Endodermal cell (in vitro differentiated cells): ENCODE measurements at regions not wholly inside any gene's neighbourhood (a gene's known extent, or its start where the extent isn't known, plus 50 kb on each side); places are given as distances from the start of the nearest gene placed in this dataset.
"Not testable (repeated sequence)": the region's sequence is repeated elsewhere in the genome, so short reads cannot be mapped to it uniquely, and the experiment has no call there.

Experiments
- DNase-seq: peaks from one replicate; pipeline ENCODE4 v3.0.0-alpha.2; 2017
- H3K27ac ChIP-seq: 2 replicates; pipeline ENCODE4 v1.5.1; 2013; ENCODE audit warnings: mild to moderate bottlenecking, low read depth, low read length, moderate library complexity
- H3K27me3 ChIP-seq: 2 replicates; pipeline ENCODE4 v1.6.1; 2013; ENCODE audit warnings: mild to moderate bottlenecking, low read length, moderate library complexity; ENCODE audit not compliant: insufficient read depth, control insufficient read depth, poor library complexity, severe bottlenecking
- H3K36me3 ChIP-seq: 2 replicates; pipeline ENCODE4 v1.7.0; 2013; ENCODE audit warnings: mild to moderate bottlenecking, low read length, moderate library complexity; ENCODE audit not compliant: control insufficient read depth, insufficient read depth
- H3K4me1 ChIP-seq: one replicate; pipeline ENCODE4 v1.7.0; 2013; ENCODE audit warnings: low read length; ENCODE audit not compliant: control insufficient read depth, insufficient read depth
- H3K4me3 ChIP-seq: 2 replicates; pipeline ENCODE4 v1.5.1; 2013; ENCODE audit warnings: mild to moderate bottlenecking, low read length, moderate library complexity
- H3K9ac ChIP-seq: 2 replicates; pipeline ENCODE4 v1.6.1; 2013; ENCODE audit warnings: mild to moderate bottlenecking, low read length, moderate library complexity; ENCODE audit not compliant: poor library complexity, severe bottlenecking; ENCODE audit errors: extremely low read depth
- H3K9me3 ChIP-seq: 2 replicates; pipeline ENCODE4 v1.6.1; 2013; ENCODE audit warnings: mild to moderate bottlenecking, low read length, moderate library complexity; ENCODE audit not compliant: control insufficient read depth
- H3K27ac Mint-ChIP-seq: 2 replicates; pipeline ENCODE4 v1.8.0; 2020; ENCODE audit warnings: mixed read lengths
- H3K27me3 Mint-ChIP-seq: 2 replicates; pipeline ENCODE4 v1.8.0; 2021; ENCODE audit warnings: mild to moderate bottlenecking, mixed read lengths; ENCODE audit not compliant: insufficient read depth
- H3K36me3 Mint-ChIP-seq: 2 replicates; pipeline ENCODE4 v1.8.0; 2020; ENCODE audit warnings: low read depth, mixed read lengths
- H3K4me1 Mint-ChIP-seq: 2 replicates; pipeline ENCODE4 v1.8.0; 2020; ENCODE audit warnings: mixed read lengths
- H3K4me3 Mint-ChIP-seq: 2 replicates; pipeline ENCODE4 v1.8.0; 2020; ENCODE audit warnings: mild to moderate bottlenecking, moderate library complexity, mixed read lengths
- H3K9me3 Mint-ChIP-seq: 2 replicates; pipeline ENCODE4 v1.8.0; 2020; ENCODE audit warnings: mild to moderate bottlenecking, mixed read lengths
- WGBS, 2 experiments: methylation state at CpG; one replicate each; pipeline versions ENCODE4 v1.1.5 to v1.1.7; 2013; ENCODE audit warnings: missing lambda C conversion rate in 2 of 2, mixed read lengths in 1 of 2; ENCODE audit not compliant: insufficient coverage in 1 of 2, insufficient read length in 1 of 2; 5-methylcytosine and 5-hydroxymethylcytosine counted together
- TF ChIP-seq, protein P1 (sequence below): fragments of 200-600 bp; sonication (generic); conservative IDR thresholded peaks from 2 replicates; pipeline ENCODE4 v1.5.0; 2021; ENCODE audit warnings: antibody characterized with exemption, mild to moderate bottlenecking

DNA sequence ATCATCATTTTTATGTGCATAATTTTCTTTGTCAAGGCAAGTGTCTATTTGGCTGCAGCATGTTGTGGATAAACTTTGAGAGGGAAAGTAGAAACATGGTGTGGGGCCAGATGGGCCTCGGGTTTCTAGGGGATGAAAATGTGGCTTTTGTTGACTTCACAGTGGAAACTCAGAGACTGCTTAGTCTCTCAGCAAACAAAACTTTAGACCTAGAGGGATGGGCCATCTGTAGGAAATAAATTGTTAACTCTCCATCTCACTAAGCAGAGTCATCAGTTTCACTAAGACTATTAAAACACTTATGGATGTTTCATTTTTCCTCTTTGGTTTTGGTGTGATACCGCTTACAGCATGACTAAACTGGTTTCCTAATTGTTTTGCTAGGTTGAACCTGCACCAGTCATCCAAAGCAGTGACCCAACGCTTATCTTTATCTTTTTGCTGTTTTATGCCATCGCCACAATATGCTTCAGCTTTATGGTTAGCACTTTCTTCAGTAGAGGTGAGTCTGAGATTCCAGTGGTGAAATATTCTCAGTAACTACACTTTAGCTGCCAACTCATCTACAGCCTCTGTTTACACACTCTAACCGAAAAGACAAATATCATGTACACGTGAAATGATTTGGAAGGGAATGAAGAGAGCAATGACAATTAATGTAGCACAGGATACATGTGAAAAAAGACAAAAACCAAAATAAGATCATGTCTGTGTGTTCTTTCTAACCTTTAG, 60.6 kb upstream of the CRYM start:
- Histone ChIP-seq H3K9ac (no peak overlapping the region), H3K4me3 (no peak overlapping the region), H3K27ac (no peak overlapping the region), H3K4me1 (no peaks in the 10 kb centered on the region), H3K9me3 (peaks cover 8% of the 10 kb centered on the region), H3K36me3 (no peaks in the 10 kb centered on the region), H3K27me3 (no peaks in the 10 kb centered on the region)
- H3K36me3 Mint-ChIP-seq, result no peaks in the 10 kb centered on the region
- no peak for DNase-seq
- H3K27ac Mint-ChIP-seq, result no peak overlapping the region
- H3K9me3 Mint-ChIP-seq, result peaks cover 22% of the 10 kb centered on the region
- H3K27me3 Mint-ChIP-seq, result peaks cover 3% of the 10 kb centered on the region
- TF ChIP-seq, protein P1, sequence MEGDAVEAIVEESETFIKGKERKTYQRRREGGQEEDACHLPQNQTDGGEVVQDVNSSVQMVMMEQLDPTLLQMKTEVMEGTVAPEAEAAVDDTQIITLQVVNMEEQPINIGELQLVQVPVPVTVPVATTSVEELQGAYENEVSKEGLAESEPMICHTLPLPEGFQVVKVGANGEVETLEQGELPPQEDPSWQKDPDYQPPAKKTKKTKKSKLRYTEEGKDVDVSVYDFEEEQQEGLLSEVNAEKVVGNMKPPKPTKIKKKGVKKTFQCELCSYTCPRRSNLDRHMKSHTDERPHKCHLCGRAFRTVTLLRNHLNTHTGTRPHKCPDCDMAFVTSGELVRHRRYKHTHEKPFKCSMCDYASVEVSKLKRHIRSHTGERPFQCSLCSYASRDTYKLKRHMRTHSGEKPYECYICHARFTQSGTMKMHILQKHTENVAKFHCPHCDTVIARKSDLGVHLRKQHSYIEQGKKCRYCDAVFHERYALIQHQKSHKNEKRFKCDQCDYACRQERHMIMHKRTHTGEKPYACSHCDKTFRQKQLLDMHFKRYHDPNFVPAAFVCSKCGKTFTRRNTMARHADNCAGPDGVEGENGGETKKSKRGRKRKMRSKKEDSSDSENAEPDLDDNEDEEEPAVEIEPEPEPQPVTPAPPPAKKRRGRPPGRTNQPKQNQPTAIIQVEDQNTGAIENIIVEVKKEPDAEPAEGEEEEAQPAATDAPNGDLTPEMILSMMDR, result no peak
- H3K4me1 Mint-ChIP-seq, result no peaks in the 10 kb centered on the region
- no peak overlapping the region for H3K4me3 Mint-ChIP-seq
- 93 to 95% methylated on average over 3 to 6 of the region's 6 CpGs for WGBS, 2 experiments

DNA sequence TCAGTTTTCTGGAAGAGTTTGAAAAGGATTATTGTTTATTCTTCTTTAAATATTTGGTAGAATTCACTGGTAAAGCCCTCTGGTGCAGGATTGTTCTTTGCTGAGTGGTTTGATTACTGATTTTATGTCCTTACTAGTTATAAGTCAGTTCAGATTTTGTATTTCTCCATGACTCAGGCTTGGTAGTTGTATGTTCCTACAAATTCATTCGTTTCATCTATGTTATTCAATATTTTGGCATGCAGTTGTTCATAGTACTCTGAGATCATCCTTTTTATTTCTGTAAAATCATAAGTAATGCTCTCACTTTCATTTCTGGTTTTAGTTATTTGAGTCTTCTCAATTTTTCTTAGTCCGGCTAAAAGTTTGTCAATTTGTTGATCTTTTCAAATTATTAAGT, 58.1 kb upstream of the CRYM start:
- Histone ChIP-seq H3K4me1 (no peaks in the 10 kb centered on the region), H3K27ac (no peak overlapping the region), H3K36me3 (no peaks in the 10 kb centered on the region), H3K9me3 (peaks cover 8% of the 10 kb centered on the region), H3K9ac (no peak overlapping the region), H3K4me3 (no peak overlapping the region), H3K27me3 (no peaks in the 10 kb centered on the region)
- Mint-ChIP-seq H3K27me3 (peaks cover 13% of the 10 kb centered on the region), H3K4me1 (peaks cover under 1% of the 10 kb centered on the region), H3K4me3 (no peak overlapping the region), H3K36me3 (no peaks in the 10 kb centered on the region), H3K9me3 (peaks cover 22% of the 10 kb centered on the region), H3K27ac (no peak overlapping the region)
- no peak for DNase-seq
- TF ChIP-seq, protein P1, result no peak
- WGBS, 2 experiments, result 83 to 88% methylated on average over 1 of the region's 2 CpGs

DNA sequence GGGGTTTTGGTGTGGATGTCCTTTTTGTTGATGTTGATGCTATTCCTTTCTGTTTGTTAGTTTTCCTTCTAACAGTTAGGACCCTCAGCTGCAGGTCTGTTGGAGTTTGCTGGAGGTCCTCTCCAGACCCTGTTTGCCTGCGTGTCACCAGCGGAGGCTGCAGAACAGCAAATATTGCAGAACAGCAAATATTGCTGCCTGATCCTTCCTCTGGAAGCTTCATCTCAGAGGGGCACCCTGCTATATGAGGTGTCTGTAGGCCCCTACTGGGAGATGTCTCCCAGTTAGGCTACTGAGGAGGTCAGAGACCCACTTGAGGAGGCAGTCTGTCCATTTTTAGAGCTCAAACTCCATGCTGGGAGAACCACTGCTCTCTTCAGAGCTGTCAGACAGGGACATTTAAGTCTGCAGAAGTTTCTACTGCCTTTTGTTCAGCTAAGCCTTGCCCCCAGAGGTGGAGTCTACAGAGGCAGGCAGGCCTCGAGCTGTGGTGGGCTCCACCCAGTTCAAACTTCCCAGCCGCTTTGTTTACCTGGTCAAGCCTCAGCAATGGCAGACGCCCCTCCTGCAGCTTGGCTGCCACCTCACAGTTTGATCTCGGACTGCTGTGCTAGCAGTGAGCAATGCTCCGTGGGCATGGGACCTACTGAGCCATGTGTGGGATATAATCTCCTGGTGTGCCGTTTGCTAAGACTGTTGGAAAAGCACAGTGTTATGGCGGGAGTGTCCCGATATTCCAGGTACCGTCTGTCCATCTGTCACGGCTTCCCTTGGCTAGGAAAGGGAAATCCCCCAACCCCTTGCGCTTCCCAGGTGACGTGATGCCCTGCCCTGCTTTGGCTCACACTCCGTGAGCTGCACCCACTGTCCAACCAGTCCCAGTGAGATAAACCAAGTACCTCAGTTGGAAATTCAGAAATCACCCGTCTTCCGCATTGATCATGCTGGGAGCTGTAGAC, 56.4 kb upstream of the CRYM start:
- H3K9ac ChIP-seq, H3K4me1 Mint-ChIP-seq, H3K36me3 ChIP-seq, DNase-seq, H3K27ac Mint-ChIP-seq, H3K4me1 ChIP-seq, H3K36me3 Mint-ChIP-seq, H3K4me3 ChIP-seq, H3K4me3 Mint-ChIP-seq, H3K27ac ChIP-seq, H3K27me3 ChIP-seq, H3K9me3 ChIP-seq: not testable (repeated sequence)
- 93 to 95% methylated on average over 13 to 17 of the region's 17 CpGs for WGBS, 2 experiments
- Mint-ChIP-seq H3K9me3 (peaks cover 27% of the 10 kb centered on the region), H3K27me3 (peaks cover 13% of the 10 kb centered on the region)

DNA sequence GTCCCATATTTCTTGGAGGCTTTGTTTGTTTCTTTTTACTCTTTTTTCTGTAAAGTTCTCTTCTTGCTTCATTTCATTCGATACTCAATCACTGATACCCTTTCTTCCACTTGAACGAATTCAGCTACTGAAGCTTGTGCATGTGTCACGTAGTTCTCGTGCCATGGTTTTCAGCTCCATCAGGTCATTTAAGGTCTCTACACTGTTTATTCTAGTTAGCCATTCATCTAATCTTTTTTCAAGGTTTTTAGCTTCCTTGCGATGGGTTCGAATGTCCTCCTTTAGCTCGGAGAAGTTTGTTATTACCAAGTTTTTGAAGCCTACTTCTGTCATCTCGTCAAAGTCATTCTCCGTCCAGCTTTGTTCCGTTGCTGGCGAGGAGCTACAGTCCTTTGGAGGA, 55.6 kb upstream of the CRYM start:
- H3K4me1 Mint-ChIP-seq, H3K27me3 ChIP-seq, H3K36me3 ChIP-seq, H3K4me3 Mint-ChIP-seq, H3K9me3 ChIP-seq, H3K27ac ChIP-seq, H3K4me3 ChIP-seq, DNase-seq, H3K9ac ChIP-seq, H3K4me1 ChIP-seq, H3K36me3 Mint-ChIP-seq, H3K27ac Mint-ChIP-seq: not testable (repeated sequence)
- Mint-ChIP-seq H3K9me3 (peaks cover 35% of the 10 kb centered on the region), H3K27me3 (peaks cover 13% of the 10 kb centered on the region)
- 95 to 100% methylated on average over 4 to 11 of the region's 11 CpGs for WGBS, 2 experiments
